Ishikawa (cell line): ENCODE measurements at regions not wholly inside any gene's neighbourhood (a gene's known extent, or its start where the extent isn't known, plus 50 kb on each side); places are given as distances from the start of the nearest gene placed in this dataset.

ENCODE experiments used
- CEBPB ChIP-seq: IDR thresholded peaks from 2 replicates; pipeline ENCODE4 v1.6.1; 2012
- CREB1 ChIP-seq: IDR thresholded peaks from 2 replicates; pipeline ENCODE4 v1.6.1; 2012; ENCODE audit warnings: low read depth
- EGR1 ChIP-seq: IDR thresholded peaks from 2 replicates; pipeline ENCODE4 v1.6.1; 2012
- EP300 ChIP-seq: IDR thresholded peaks from 2 replicates; pipeline ENCODE4 v1.6.1; 2012; ENCODE audit warnings: borderline replicate concordance
- FOXM1 ChIP-seq: IDR thresholded peaks from 2 replicates; pipeline ENCODE4 v1.6.1; 2012; ENCODE audit warnings: low read depth, borderline replicate concordance
- MAX ChIP-seq: IDR thresholded peaks from 2 replicates; pipeline ENCODE4 v1.6.1; 2012
- NFIC ChIP-seq: IDR thresholded peaks from 2 replicates; pipeline ENCODE4 v1.6.1; 2012
- RAD21 ChIP-seq: IDR thresholded peaks from 2 replicates; pipeline ENCODE4 v1.6.1; 2012; ENCODE audit warnings: low read depth
- REST ChIP-seq: IDR thresholded peaks from 2 replicates; pipeline ENCODE4 v1.6.1; 2012; ENCODE audit warnings: low read depth, mild to moderate bottlenecking
- TAF1 ChIP-seq: IDR thresholded peaks from 2 replicates; pipeline ENCODE4 v1.6.1; 2012; ENCODE audit warnings: low read depth, mild to moderate bottlenecking
- TCF12 ChIP-seq: IDR thresholded peaks from 2 replicates; pipeline ENCODE4 v1.6.1; 2012; ENCODE audit warnings: low read depth
- TEAD4 ChIP-seq: IDR thresholded peaks from 2 replicates; pipeline ENCODE4 v1.6.1; 2012
- USF1 ChIP-seq: IDR thresholded peaks from 2 replicates; pipeline ENCODE4 v1.6.1; 2012
- YY1 ChIP-seq: IDR thresholded peaks from 2 replicates; pipeline ENCODE4 v1.6.1; 2012; ENCODE audit warnings: low read depth
- ZBTB7A ChIP-seq: IDR thresholded peaks from 2 replicates; pipeline ENCODE4 v1.6.1; 2012; ENCODE audit warnings: low read depth

- TF ChIP-seq FOXM1 (no peak), RAD21 (no peak), MAX (no peak), ZBTB7A (no peak), YY1 (no peak), NFIC (no peak), TAF1 (no peak), CREB1 (no peak), EP300 (no peak), TEAD4 (no peak), USF1 (no peak), EGR1 (no peak), CEBPB (no peak), TCF12 (no peak), REST (no peak)
These were observed 139.4 kb downstream of the SHANK2 start for GRCh38 chr11:71112990-71113389.

GRCh38 chr11:71112454-71112853 is 139.9 kb downstream of the SHANK2 start:
- no peak for TF ChIP-seq RAD21

- no peak for TF ChIP-seq NFIC
- TF ChIP-seq CREB1: no peak
- TF ChIP-seq RAD21: no peak
- TF ChIP-seq TEAD4: no peak
- TF ChIP-seq MAX: no peak
- no peak for TF ChIP-seq EGR1
- TF ChIP-seq REST: no peak
- no peak for TF ChIP-seq EP300
These were observed 142.8 kb downstream of the SHANK2 start for GRCh38 chr11:71109586-71109985.

- TF ChIP-seq TEAD4 (no peak), MAX (no peak), TCF12 (no peak), NFIC (no peak), EGR1 (no peak), ZBTB7A (no peak), TAF1 (no peak), REST (no peak), EP300 (no peak), RAD21 (no peak), CEBPB (no peak), FOXM1 (no peak), USF1 (no peak), CREB1 (no peak), YY1 (no peak)
These were observed 143.2 kb downstream of the SHANK2 start for GRCh38 chr11:71109186-71109585.
